CD4-positive, alpha-beta T cell (primary cell): ENCODE measurements at regions not wholly inside any gene's neighbourhood (a gene's known extent, or its start where the extent isn't known, plus 50 kb on each side); places are given as distances from the start of the nearest gene placed in this dataset.

Experiments used
- ATAC-seq: fragments of 200-7000 bp; cut with Tn5 transposase; one replicate; pipeline ENCODE4 v1.10.0; 2022; ENCODE audit warnings: mild to moderate bottlenecking; ENCODE audit not compliant: poor library complexity
- CTCF ChIA-PET: fragments of 350-600 bp; sonication (Branson Sonifier 250); formaldehyde crosslinking; loops from one replicate; lab custom pipeline; 2021; ENCODE audit warnings: antibody characterized with exemption, inconsistent platforms; lab: Charles Lee
- POLR2A ChIA-PET: fragments of 350-600 bp; sonication (Branson Sonifier 250); formaldehyde crosslinking; loops from one replicate; lab custom pipeline; 2021; ENCODE audit warnings: antibody characterized with exemption, inconsistent platforms; lab: Charles Lee
- DNase-seq, 14 experiments: peaks; one replicate each; pipeline ENCODE4 v3.0.0-alpha.2; 2013 to 2020; ENCODE audit warnings: mixed read lengths in 2 of 14
- H3K27ac ChIP-seq, 2 donors: one replicate each; pipeline versions ENCODE4 v1.5.1 to v1.7.0; 2013; ENCODE audit warnings: low read length in 2 of 2, low read depth in 1 of 2, mild to moderate bottlenecking in 1 of 2
- H3K27me3 ChIP-seq, 2 experiments: 1 replicate in 1 of 2; 2 replicates in 1 of 2; pipeline versions ENCODE4 v1.6.1 to v1.7.0; 2013; ENCODE audit warnings: low read length in 2 of 2, control low read depth in 1 of 2, mild to moderate bottlenecking in 1 of 2, moderate library complexity in 1 of 2; ENCODE audit not compliant: insufficient read depth in 2 of 2, control insufficient read depth in 1 of 2
- H3K36me3 ChIP-seq: one replicate; pipeline ENCODE4 v1.6.1; 2013; ENCODE audit warnings: low read length, control low read depth; ENCODE audit not compliant: insufficient read depth
- H3K4me1 ChIP-seq: one replicate; pipeline ENCODE4 v1.6.1; 2013; ENCODE audit warnings: low read length, control low read depth; ENCODE audit not compliant: insufficient read depth
- H3K4me3 ChIP-seq: one replicate; pipeline ENCODE4 v1.5.1; 2013; ENCODE audit warnings: mild to moderate bottlenecking, low read length, moderate library complexity
- H3K9me3 ChIP-seq, 2 experiments: 1 replicate in 1 of 2; 2 replicates in 1 of 2; pipeline versions ENCODE4 v1.6.1 to v1.7.0; 2013; ENCODE audit warnings: low read length in 2 of 2, mild to moderate bottlenecking in 2 of 2, control low read depth in 1 of 2, moderate library complexity in 1 of 2; ENCODE audit not compliant: control insufficient read depth in 1 of 2, insufficient read depth in 1 of 2
- H3K27ac Mint-ChIP-seq: one replicate; pipeline ENCODE4 v1.8.0; 2020; ENCODE audit warnings: mixed read lengths
- H3K27me3 Mint-ChIP-seq: one replicate; pipeline ENCODE4 v1.8.0; 2021; ENCODE audit warnings: mixed read lengths
- H3K36me3 Mint-ChIP-seq: one replicate; pipeline ENCODE4 v1.8.0; 2021; ENCODE audit warnings: low read depth, mixed read lengths
- H3K4me1 Mint-ChIP-seq: one replicate; pipeline ENCODE4 v1.8.0; 2021; ENCODE audit warnings: low read depth, mixed read lengths
- H3K4me3 Mint-ChIP-seq: one replicate; pipeline ENCODE4 v1.8.0; 2020; ENCODE audit warnings: mild to moderate bottlenecking, mixed read lengths
- H3K9me3 Mint-ChIP-seq: one replicate; pipeline ENCODE4 v1.8.0; 2020; ENCODE audit warnings: mixed read lengths
- intact Hi-C, 2 experiments: fragments of 100-400 bp; cut with DNase I in 1 of 2; cut with micrococcal nuclease in 1 of 2; formaldehyde crosslinking; loops; one replicate each; pipeline versions ENCODE4 v1.15.1 to v1.9.0; 2023 to 2025; cut with DNase I, micrococcal nuclease
- TF ChIP-seq, protein P1 (sequence below): fragments of 200-600 bp; IDR thresholded peaks from one replicate; pipeline ENCODE4 v1.8.0; 2022; ENCODE audit warnings: antibody characterized with exemption, mild to moderate bottlenecking

DNA sequence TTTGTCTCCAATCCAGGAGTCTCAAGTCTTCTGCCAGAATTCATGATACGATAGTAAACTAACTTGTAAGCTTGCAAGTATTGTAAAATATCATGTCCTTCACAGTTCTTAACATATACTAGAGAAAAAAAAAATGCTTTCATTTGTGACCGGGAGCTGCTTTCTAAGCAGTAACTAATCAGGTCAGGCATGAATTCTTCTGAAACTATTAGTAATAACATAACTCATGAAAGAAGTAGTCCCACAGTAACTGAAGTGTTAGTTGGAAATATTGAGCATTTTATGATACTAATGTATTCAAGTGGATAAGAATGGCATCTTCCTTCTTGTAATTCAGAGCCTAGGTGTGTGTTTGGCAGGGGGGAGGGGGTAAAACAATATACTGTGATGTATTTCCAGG, 665.6 kb downstream of the DNAJB9 start:
- Mint-ChIP-seq H3K27me3 (no peaks in the 10 kb centered on the region), H3K4me3 (no peak overlapping the region), H3K36me3 (no peaks in the 10 kb centered on the region), H3K4me1 (no peaks in the 10 kb centered on the region), H3K9me3 (peaks cover 9% of the 10 kb centered on the region), H3K27ac (no peak overlapping the region)
- Histone ChIP-seq H3K4me3 (no peak overlapping the region), H3K36me3 (no peaks in the 10 kb centered on the region), H3K4me1 (no peaks in the 10 kb centered on the region), H3K27me3 (no peaks in the 10 kb centered on the region), H3K27ac (no peak overlapping the region), H3K9me3 (no peaks in the 10 kb centered on the region)
- POLR2A ChIA-PET = no interaction called here
- intact Hi-C loops = no loop called here
- no peak for DNase-seq
- ATAC-seq = no peak
- CTCF ChIA-PET = no interaction called here
- TF ChIP-seq, protein P1, sequence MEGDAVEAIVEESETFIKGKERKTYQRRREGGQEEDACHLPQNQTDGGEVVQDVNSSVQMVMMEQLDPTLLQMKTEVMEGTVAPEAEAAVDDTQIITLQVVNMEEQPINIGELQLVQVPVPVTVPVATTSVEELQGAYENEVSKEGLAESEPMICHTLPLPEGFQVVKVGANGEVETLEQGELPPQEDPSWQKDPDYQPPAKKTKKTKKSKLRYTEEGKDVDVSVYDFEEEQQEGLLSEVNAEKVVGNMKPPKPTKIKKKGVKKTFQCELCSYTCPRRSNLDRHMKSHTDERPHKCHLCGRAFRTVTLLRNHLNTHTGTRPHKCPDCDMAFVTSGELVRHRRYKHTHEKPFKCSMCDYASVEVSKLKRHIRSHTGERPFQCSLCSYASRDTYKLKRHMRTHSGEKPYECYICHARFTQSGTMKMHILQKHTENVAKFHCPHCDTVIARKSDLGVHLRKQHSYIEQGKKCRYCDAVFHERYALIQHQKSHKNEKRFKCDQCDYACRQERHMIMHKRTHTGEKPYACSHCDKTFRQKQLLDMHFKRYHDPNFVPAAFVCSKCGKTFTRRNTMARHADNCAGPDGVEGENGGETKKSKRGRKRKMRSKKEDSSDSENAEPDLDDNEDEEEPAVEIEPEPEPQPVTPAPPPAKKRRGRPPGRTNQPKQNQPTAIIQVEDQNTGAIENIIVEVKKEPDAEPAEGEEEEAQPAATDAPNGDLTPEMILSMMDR = no peak

GRCh38 chr7:109246330-109247077, 676.8 kb downstream of the DNAJB9 start:
- Mint-ChIP-seq H3K27me3 (no peaks in the 10 kb centered on the region), H3K4me3 (no peak overlapping the region), H3K27ac (no peak overlapping the region), H3K4me1 (no peaks in the 10 kb centered on the region), H3K9me3 (peaks cover 4% of the 10 kb centered on the region), H3K36me3 (no peaks in the 10 kb centered on the region)
- H3K4me1 ChIP-seq = no peaks in the 10 kb centered on the region
- no peak overlapping the region for H3K27ac ChIP-seq
- ChIA-PET POLR2A (no interaction called here), CTCF (no interaction called here)
- H3K36me3 ChIP-seq = no peaks in the 10 kb centered on the region
- intact Hi-C loops = no loop called here
- no peak for DNase-seq
- H3K9me3 ChIP-seq = peaks cover 0 to under 1% of the 10 kb centered on the region in 2 experiments
- TF ChIP-seq, protein P1 = no peak
- ATAC-seq = no peak
- no peaks in the 10 kb centered on the region for H3K27me3 ChIP-seq
- H3K4me3 ChIP-seq = no peak overlapping the region

- ATAC-seq = no peak
- CTCF ChIA-PET = no interaction called here
Measured at GRCh38 chr7:109256762-109257560, 687.3 kb downstream of the DNAJB9 start.

More at GRCh38 chr7:109256762-109257560, 687.3 kb downstream of the DNAJB9 start:
- no peak for DNase-seq
- no peak overlapping the region for H3K4me3 Mint-ChIP-seq
- no peaks in the 10 kb centered on the region for H3K4me1 Mint-ChIP-seq
- Histone ChIP-seq H3K9me3 (no peaks in the 10 kb centered on the region), H3K27me3 (no peaks in the 10 kb centered on the region), H3K27ac (no peak overlapping the region), H3K4me1 (no peaks in the 10 kb centered on the region), H3K36me3 (no peaks in the 10 kb centered on the region), H3K4me3 (no peak overlapping the region)
- intact Hi-C loops = no loop called here
- no peak overlapping the region for H3K27ac Mint-ChIP-seq
- H3K27me3 Mint-ChIP-seq = no peaks in the 10 kb centered on the region
- POLR2A ChIA-PET = no interaction called here
- no peaks in the 10 kb centered on the region for H3K36me3 Mint-ChIP-seq
- TF ChIP-seq, protein P1 = no peak
- peaks cover 2% of the 10 kb centered on the region for H3K9me3 Mint-ChIP-seq
